BLaER1 treated with 17β-estradiol and CSF1 and Interleukin-3, amounts not matched to agents 10 nM and 100 nM (cell line): ENCODE measurements at regions not wholly inside any gene's neighbourhood (a gene's known extent, or its start where the extent isn't known, plus 50 kb on each side); places are given as distances from the start of the nearest gene placed in this dataset.

Experiments
- H3K27ac ChIP-seq, 11 experiments: shearing (Covaris generic); formaldehyde crosslinking; 2 replicates each; pipeline ENCODE4 v1.8.1; 2022
- H3K27me3 ChIP-seq, 11 experiments: shearing (Covaris generic); formaldehyde crosslinking; 2 replicates each; pipeline ENCODE4 v1.8.1; 2022
- H3K36me3 ChIP-seq, 11 experiments: shearing (Covaris generic); formaldehyde crosslinking; 2 replicates each; pipeline ENCODE4 v1.8.1; 2022
- H3K4me1 ChIP-seq, 10 experiments: shearing (Covaris generic); formaldehyde crosslinking; 2 replicates each; pipeline ENCODE4 v1.8.1; 2022
- H3K4me2 ChIP-seq, 11 experiments: shearing (Covaris generic); formaldehyde crosslinking; 2 replicates each; pipeline ENCODE4 v1.8.1; 2022
- H3K4me3 ChIP-seq, 10 experiments: shearing (Covaris generic); formaldehyde crosslinking; 2 replicates each; pipeline ENCODE4 v1.8.1; 2022
- H3K9ac ChIP-seq, 11 experiments: shearing (Covaris generic); formaldehyde crosslinking; 2 replicates each; pipeline ENCODE4 v1.8.1; 2022
- H3K9me3 ChIP-seq, 11 experiments: shearing (Covaris generic); formaldehyde crosslinking; replicated peaks in 1 of 11; 2 replicates each; pipeline ENCODE4 v1.8.1; 2022
- H4K20me1 ChIP-seq, 11 experiments: shearing (Covaris generic); formaldehyde crosslinking; 2 replicates each; pipeline ENCODE4 v1.8.1; 2022
- Cebpa-rat ChIP-seq, 11 experiments: shearing (Covaris generic); IDR thresholded peaks; 2 replicates each; pipeline ENCODE4 v1.8.1; 2022

- Histone ChIP-seq H3K9me3 (peaks cover 0 to 31% (median 7%) of the 10 kb centered on the region in 11 experiments; a peak in 10 of 22 replicates), H3K9ac (no peak overlapping the region), H3K4me3 (no peak overlapping the region), H3K27ac (peak overlapping the region in 1 of 11 experiments; percentile 28; a peak in 1 of 22 replicates), H4K20me1 (no peaks in the 10 kb centered on the region), H3K27me3 (peaks cover 0 to 14% (median 0%) of the 10 kb centered on the region in 11 experiments; a peak in 4 of 22 replicates), H3K4me2 (no peak overlapping the region), H3K36me3 (no peaks in the 10 kb centered on the region), H3K4me1 (peaks cover 15 to 65% (median 50%) of the 10 kb centered on the region in 10 experiments)
- TF ChIP-seq Cebpa-rat (IDR thresholded peaks at IDR 0.05): no peak
These were observed 209.0 kb downstream of the ARRDC4 start for GRCh38 chr15:98169551-98169950.

DNA sequence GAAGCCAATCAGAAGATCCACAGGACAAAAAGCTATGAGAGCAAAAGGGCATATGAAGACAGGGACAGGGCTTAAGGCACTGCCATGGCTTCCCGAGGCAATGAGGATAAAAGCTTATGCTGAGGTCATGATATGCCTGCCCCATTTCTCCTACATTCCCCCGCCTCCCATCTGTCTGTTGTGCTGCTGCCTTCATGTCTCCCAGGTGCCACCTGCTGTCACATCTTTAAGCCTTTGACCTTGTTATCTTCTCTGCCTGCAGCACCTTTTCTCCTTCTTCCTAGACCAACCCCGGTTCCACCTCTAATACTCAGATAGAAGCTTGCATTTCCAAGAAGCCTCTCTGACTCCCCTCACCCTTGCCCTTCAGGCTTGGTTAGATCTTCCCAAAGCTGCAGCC, 213.8 kb downstream of the ARRDC4 start:
- Histone ChIP-seq H3K27ac (peak overlapping the region in 1 of 11 experiments; percentile 39; a peak in 1 of 22 replicates), H3K4me3 (no peak overlapping the region), H3K27me3 (peaks cover 0 to 9% (median 0%) of the 10 kb centered on the region in 11 experiments; a peak in 1 of 22 replicates), H4K20me1 (no peaks in the 10 kb centered on the region), H3K4me1 (peaks cover 0 to 53% (median 28%) of the 10 kb centered on the region in 10 experiments; a peak in 13 of 20 replicates), H3K9ac (0 out of 22 replicates have a peak overlapping the region, but pooled peaks of 1 of the 11 experiments have one; percentile 1), H3K9me3 (peaks cover 0 to 20% (median 4%) of the 10 kb centered on the region in 11 experiments; a peak in 8 of 22 replicates), H3K4me2 (peak overlapping the region in 8 of 11 experiments; percentile 0 to 49 (median 26); a peak in 10 of 22 replicates), H3K36me3 (no peaks in the 10 kb centered on the region)
- no peak for TF ChIP-seq Cebpa-rat (IDR thresholded peaks at IDR 0.05)

GRCh38 chr15:98174841-98175240, 214.3 kb downstream of the ARRDC4 start:
- H3K4me3 ChIP-seq: no peak overlapping the region
- 0 out of 22 replicates have a peak overlapping the region, but pooled peaks of 1 of the 11 experiments have one; percentile 1 for H3K9ac ChIP-seq
- no peak overlapping the region; a peak in 1 of 22 replicates for H3K27ac ChIP-seq
- H3K27me3 ChIP-seq: peaks cover 0 to 9% (median 0%) of the 10 kb centered on the region in 11 experiments; a peak in 1 of 22 replicates
- peak overlapping the region in 8 of 11 experiments; percentile 0 to 49 (median 26); a peak in 11 of 22 replicates for H3K4me2 ChIP-seq
- no peak for TF ChIP-seq Cebpa-rat (IDR thresholded peaks at IDR 0.05)
- H3K36me3 ChIP-seq: no peaks in the 10 kb centered on the region
- H3K9me3 ChIP-seq: peaks cover 0 to 14% (median 0%) of the 10 kb centered on the region in 11 experiments; a peak in 3 of 22 replicates
- H3K4me1 ChIP-seq: peaks cover 0 to 53% (median 28%) of the 10 kb centered on the region in 10 experiments; a peak in 13 of 20 replicates
- H4K20me1 ChIP-seq: no peaks in the 10 kb centered on the region

DNA sequence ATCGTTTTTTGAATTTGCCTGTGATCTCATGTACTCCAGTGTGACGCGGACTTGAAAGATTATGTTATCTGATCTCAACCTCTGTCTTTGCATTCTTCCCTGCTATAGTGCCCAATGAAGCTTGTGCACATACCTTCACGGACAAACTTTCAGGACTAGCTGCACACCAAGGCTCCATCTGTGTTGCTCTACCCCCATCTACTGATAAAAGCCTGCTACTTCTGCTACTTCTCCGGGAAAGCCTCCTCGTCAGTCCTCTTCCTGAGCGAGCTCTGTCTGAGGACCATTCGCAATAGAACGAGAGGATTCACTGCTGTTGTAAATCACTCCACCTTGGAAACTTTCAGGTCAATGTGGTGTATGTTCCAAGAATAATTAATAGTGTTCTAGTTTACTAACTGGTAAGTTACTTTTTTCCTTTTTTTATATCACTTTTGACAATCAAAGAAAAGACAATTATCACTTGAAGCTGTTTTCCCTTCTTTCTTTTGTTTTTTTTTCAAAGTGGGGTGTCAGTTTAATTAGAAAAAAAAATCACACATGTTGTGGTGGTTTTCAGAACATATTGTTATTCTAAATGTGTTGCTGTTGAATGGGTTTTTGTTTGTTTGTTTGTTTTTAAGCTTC, 217.6 kb downstream of the ARRDC4 start:
- Histone ChIP-seq H3K36me3 (no peaks in the 10 kb centered on the region), H3K9me3 (no peaks in the 10 kb centered on the region), H4K20me1 (no peaks in the 10 kb centered on the region), H3K27me3 (peaks cover 0 to 9% (median 0%) of the 10 kb centered on the region in 11 experiments; a peak in 1 of 22 replicates), H3K4me3 (no peak overlapping the region), H3K27ac (no peak overlapping the region), H3K9ac (no peak overlapping the region), H3K4me2 (peak overlapping the region in 4 of 11 experiments; percentile 16 to 38 (median 28); a peak in 6 of 22 replicates), H3K4me1 (peaks cover 0 to 62% (median 37%) of the 10 kb centered on the region in 10 experiments; a peak in 15 of 20 replicates)
- TF ChIP-seq Cebpa-rat (IDR thresholded peaks at IDR 0.05): no peak

- Histone ChIP-seq H3K9ac (no peak overlapping the region), H3K36me3 (no peaks in the 10 kb centered on the region), H3K4me1 (peaks cover 0 to 54% (median 36%) of the 10 kb centered on the region in 10 experiments; a peak in 15 of 20 replicates), H3K4me2 (peak overlapping the region in 5 of 11 experiments; percentile 4 to 38 (median 28); a peak in 7 of 22 replicates), H3K27me3 (peaks cover 0 to 9% (median 0%) of the 10 kb centered on the region in 11 experiments; a peak in 1 of 22 replicates), H3K4me3 (no peak overlapping the region), H3K27ac (no peak overlapping the region), H4K20me1 (no peaks in the 10 kb centered on the region), H3K9me3 (no peaks in the 10 kb centered on the region)
- no peak for TF ChIP-seq Cebpa-rat (IDR thresholded peaks at IDR 0.05)
These were observed 218.4 kb downstream of the ARRDC4 start for GRCh38 chr15:98178861-98179260.

- H3K4me1 ChIP-seq: peaks cover 0 to 5% (median under 1%) of the 10 kb centered on the region in 10 experiments; a peak in 12 of 20 replicates
- no peak overlapping the region for H3K4me2 ChIP-seq
- no peaks in the 10 kb centered on the region for H3K36me3 ChIP-seq
- H3K9ac ChIP-seq: no peak overlapping the region
- H4K20me1 ChIP-seq: no peaks in the 10 kb centered on the region
- no peaks in the 10 kb centered on the region for H3K27me3 ChIP-seq
- H3K4me3 ChIP-seq: no peak overlapping the region
- no peak for TF ChIP-seq Cebpa-rat (IDR thresholded peaks at IDR 0.05)
- no peak overlapping the region for H3K27ac ChIP-seq
- 0 out of 22 replicates have a peak, but pooled peaks cover 0 to 4% (median 0%) of the 10 kb centered on the region in 11 experiments for H3K9me3 ChIP-seq
These were observed 227.0 kb downstream of the ARRDC4 start for GRCh38 chr15:98187549-98187948.

GRCh38 chr15:98190914-98191313, 230.4 kb downstream of the ARRDC4 start:
- no peak overlapping the region for H3K9ac ChIP-seq
- 0 out of 22 replicates have a peak, but pooled peaks cover 0 to 4% (median 0%) of the 10 kb centered on the region in 11 experiments for H3K9me3 ChIP-seq
- H3K4me2 ChIP-seq: no peak overlapping the region
- H3K27me3 ChIP-seq: no peaks in the 10 kb centered on the region
- no peak overlapping the region for H3K27ac ChIP-seq
- H3K4me3 ChIP-seq: no peak overlapping the region
- no peaks in the 10 kb centered on the region for H3K36me3 ChIP-seq
- no peaks in the 10 kb centered on the region for H3K4me1 ChIP-seq
- no peak for TF ChIP-seq Cebpa-rat (IDR thresholded peaks at IDR 0.05)
- no peaks in the 10 kb centered on the region for H4K20me1 ChIP-seq

DNA sequence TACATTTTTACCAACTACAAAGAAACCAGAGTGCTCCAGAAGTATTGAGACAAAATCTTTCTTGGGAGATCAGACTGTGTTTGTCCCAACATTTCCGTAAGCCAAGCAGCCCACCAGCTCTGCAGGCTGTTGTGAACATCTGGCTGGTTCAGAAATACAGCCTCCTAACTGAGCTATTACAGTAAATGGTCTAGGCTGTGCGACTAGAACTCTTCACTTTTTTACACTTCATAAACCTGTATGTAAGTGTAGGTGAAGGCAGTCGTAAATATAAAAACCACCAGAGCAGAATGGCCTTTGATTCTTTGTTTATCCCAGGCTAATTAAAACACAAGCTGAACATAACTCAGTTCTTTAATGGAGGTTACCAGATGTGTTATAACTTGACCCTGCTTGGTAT, 235.3 kb downstream of the ARRDC4 start:
- Histone ChIP-seq H3K27ac (no peak overlapping the region), H3K27me3 (no peaks in the 10 kb centered on the region), H3K9me3 (0 out of 22 replicates have a peak, but pooled peaks cover 0 to 2% (median 0%) of the 10 kb centered on the region in 11 experiments), H4K20me1 (no peaks in the 10 kb centered on the region), H3K4me1 (no peaks in the 10 kb centered on the region), H3K9ac (no peak overlapping the region), H3K4me3 (no peak overlapping the region), H3K4me2 (no peak overlapping the region), H3K36me3 (no peaks in the 10 kb centered on the region)
- TF ChIP-seq Cebpa-rat (IDR thresholded peaks at IDR 0.05): no peak

DNA sequence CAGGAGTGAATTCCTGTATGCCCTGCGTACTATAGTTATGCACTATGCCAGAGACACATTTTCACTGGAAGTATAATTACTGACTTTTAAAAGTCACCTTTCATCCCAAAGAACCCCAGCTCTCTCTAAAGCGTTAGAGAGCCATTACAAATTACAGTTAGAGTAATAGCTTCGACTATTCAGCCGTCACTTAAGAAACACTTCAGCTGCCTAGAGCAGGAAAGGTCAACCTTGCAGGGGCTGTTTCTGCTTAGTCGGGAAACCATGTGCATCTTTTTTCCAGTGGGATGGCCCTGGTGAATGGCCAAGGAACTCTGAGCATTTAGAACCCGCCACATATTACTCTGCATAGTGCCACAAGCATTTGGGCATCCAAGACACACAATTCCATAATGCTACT, 235.9 kb downstream of the ARRDC4 start:
- Histone ChIP-seq H3K9me3 (no peaks in the 10 kb centered on the region), H3K4me2 (no peak overlapping the region), H3K27ac (no peak overlapping the region), H4K20me1 (no peaks in the 10 kb centered on the region), H3K4me1 (no peaks in the 10 kb centered on the region), H3K4me3 (no peak overlapping the region), H3K9ac (no peak overlapping the region), H3K36me3 (no peaks in the 10 kb centered on the region), H3K27me3 (no peaks in the 10 kb centered on the region)
- TF ChIP-seq Cebpa-rat (IDR thresholded peaks at IDR 0.05): no peak
